ENCODE measurements at regions not wholly inside any gene's neighbourhood (a gene's known extent, or its start where the extent isn't known, plus 50 kb on each side); places are given as distances from the start of the nearest gene placed in this dataset.
"Not testable (repeated sequence)": the region's sequence is repeated elsewhere in the genome, so short reads cannot be mapped to it uniquely, and the experiment has no call there.

- peaks cover 4 to 9% (median 5%) of the 10 kb centered on the region in 5 donors for H3K9me3 Mint-ChIP-seq
- H3K9me3 ChIP-seq (ENCODE audit: low read length) = no peaks in the 10 kb centered on the region
- no peaks in the 10 kb centered on the region for H3K36me3 Mint-ChIP-seq
- POLR2A ChIA-PET = no interaction called here
- H3K36me3 ChIP-seq (ENCODE audit: insufficient read depth, low read length) = no peaks in the 10 kb centered on the region
- H3K4me1 Mint-ChIP-seq = no peaks in the 10 kb centered on the region
- H3K27ac ChIP-seq (ENCODE audit: low read depth, low read length) = no peak overlapping the region
- H3K27ac Mint-ChIP-seq = no peak overlapping the region
- H3K4me3 Mint-ChIP-seq = no peak overlapping the region
- peaks cover 0 to 6% of the 10 kb centered on the region in 2 donors for H3K27me3 Mint-ChIP-seq
- H3K4me1 ChIP-seq (ENCODE audit: insufficient read depth, low read length) = no peaks in the 10 kb centered on the region
- DNase-seq = no peak
- H3K27me3 ChIP-seq (ENCODE audit: insufficient read depth, low read length, poor library complexity, severe bottlenecking) = no peaks in the 10 kb centered on the region
- CTCF ChIA-PET = no interaction called here
- H3K4me3 ChIP-seq (ENCODE audit: low read length) = no peak overlapping the region
These were observed 127.7 kb downstream of the MYCN start for GRCh38 chr2:16067866-16068551.

- ChIA-PET CTCF (no interaction called here), POLR2A (no interaction called here)
- Mint-ChIP-seq H3K4me3 (no peak overlapping the region), H3K4me1 (no peaks in the 10 kb centered on the region), H3K9me3 (peaks cover 4 to 9% (median 6%) of the 10 kb centered on the region in 5 donors), H3K36me3 (no peaks in the 10 kb centered on the region), H3K27me3 (peaks cover 0 to 6% of the 10 kb centered on the region in 2 donors), H3K27ac (no peak overlapping the region)
- Histone ChIP-seq H3K36me3 (ENCODE audit: insufficient read depth, low read length) (no peaks in the 10 kb centered on the region), H3K9me3 (ENCODE audit: low read length) (no peaks in the 10 kb centered on the region), H3K4me3 (ENCODE audit: low read length) (no peak overlapping the region), H3K4me1 (ENCODE audit: insufficient read depth, low read length) (no peaks in the 10 kb centered on the region), H3K27ac (ENCODE audit: low read depth, low read length) (no peak overlapping the region), H3K27me3 (ENCODE audit: insufficient read depth, low read length, poor library complexity, severe bottlenecking) (no peaks in the 10 kb centered on the region)
- DNase-seq = no peak
These were observed 127.1 kb downstream of the MYCN start for GRCh38 chr2:16067444-16067843.

- Mint-ChIP-seq H3K36me3 (no peaks in the 10 kb centered on the region), H3K9me3 (peaks cover 4 to 11% (median 9%) of the 10 kb centered on the region in 5 donors), H3K4me3 (no peak overlapping the region), H3K4me1 (no peaks in the 10 kb centered on the region), H3K27me3 (peaks cover 0 to 6% of the 10 kb centered on the region in 2 donors), H3K27ac (no peak overlapping the region)
- H3K27ac ChIP-seq (ENCODE audit: low read depth, low read length) = no peak overlapping the region
- ChIA-PET CTCF (no interaction called here), POLR2A (no interaction called here)
- no peak overlapping the region for H3K4me3 ChIP-seq (ENCODE audit: low read length)
- H3K27me3 ChIP-seq (ENCODE audit: insufficient read depth, low read length, poor library complexity, severe bottlenecking) = no peaks in the 10 kb centered on the region
- DNase-seq = no peak
- H3K36me3 ChIP-seq (ENCODE audit: insufficient read depth, low read length) = no peaks in the 10 kb centered on the region
- no peaks in the 10 kb centered on the region for H3K4me1 ChIP-seq (ENCODE audit: insufficient read depth, low read length)
- no peaks in the 10 kb centered on the region for H3K9me3 ChIP-seq (ENCODE audit: low read length)
These were observed 126.7 kb downstream of the MYCN start for GRCh38 chr2:16067037-16067406.

- Histone ChIP-seq H3K4me1 (ENCODE audit: insufficient read depth, low read length) (no peaks in the 10 kb centered on the region), H3K27me3 (ENCODE audit: insufficient read depth, low read length, poor library complexity, severe bottlenecking) (no peaks in the 10 kb centered on the region), H3K36me3 (ENCODE audit: insufficient read depth, low read length) (no peaks in the 10 kb centered on the region), H3K27ac (ENCODE audit: low read depth, low read length) (no peak overlapping the region), H3K9me3 (ENCODE audit: low read length) (no peaks in the 10 kb centered on the region), H3K4me3 (ENCODE audit: low read length) (no peak overlapping the region)
- CTCF ChIA-PET = no interaction called here
- H3K9me3 Mint-ChIP-seq = peaks cover 4 to 11% (median 9%) of the 10 kb centered on the region in 5 donors
- no peaks in the 10 kb centered on the region for H3K36me3 Mint-ChIP-seq
- POLR2A ChIA-PET = no interaction called here
- no peaks in the 10 kb centered on the region for H3K4me1 Mint-ChIP-seq
- no peak overlapping the region for H3K27ac Mint-ChIP-seq
- H3K4me3 Mint-ChIP-seq = no peak overlapping the region
- H3K27me3 Mint-ChIP-seq = peaks cover 0 to 6% of the 10 kb centered on the region in 2 donors
- no peak for DNase-seq
These were observed 126.1 kb downstream of the MYCN start for GRCh38 chr2:16066261-16067036.

- H3K27me3 Mint-ChIP-seq; H3K36me3 ChIP-seq (ENCODE audit: insufficient read depth, low read length); H3K27ac ChIP-seq (ENCODE audit: low read depth, low read length); H3K36me3 Mint-ChIP-seq; H3K9me3 ChIP-seq (ENCODE audit: low read length); CTCF ChIA-PET; H3K27ac Mint-ChIP-seq; DNase-seq; H3K4me3 Mint-ChIP-seq; H3K4me1 Mint-ChIP-seq; H3K4me3 ChIP-seq (ENCODE audit: low read length); H3K4me1 ChIP-seq (ENCODE audit: insufficient read depth, low read length); H3K27me3 ChIP-seq (ENCODE audit: insufficient read depth, low read length, poor library complexity, severe bottlenecking); POLR2A ChIA-PET: not testable (repeated sequence)
- peaks cover 4 to 11% (median 9%) of the 10 kb centered on the region in 5 donors for H3K9me3 Mint-ChIP-seq
These were observed 125.1 kb downstream of the MYCN start for GRCh38 chr2:16065272-16066069.

- Histone ChIP-seq H3K4me3 (ENCODE audit: low read length) (no peak overlapping the region), H3K27ac (ENCODE audit: low read depth, low read length) (no peak overlapping the region), H3K27me3 (ENCODE audit: insufficient read depth, low read length, poor library complexity, severe bottlenecking) (no peaks in the 10 kb centered on the region), H3K36me3 (ENCODE audit: insufficient read depth, low read length) (no peaks in the 10 kb centered on the region), H3K9me3 (ENCODE audit: low read length) (no peaks in the 10 kb centered on the region), H3K4me1 (ENCODE audit: insufficient read depth, low read length) (no peaks in the 10 kb centered on the region)
- no peak for DNase-seq
- Mint-ChIP-seq H3K36me3 (no peaks in the 10 kb centered on the region), H3K27ac (no peak overlapping the region), H3K4me1 (no peaks in the 10 kb centered on the region), H3K27me3 (peaks cover 0 to 4% of the 10 kb centered on the region in 2 donors), H3K4me3 (no peak overlapping the region), H3K9me3 (peaks cover 4 to 11% (median 9%) of the 10 kb centered on the region in 5 donors)
- ChIA-PET CTCF (no interaction called here), POLR2A (no interaction called here)
These were observed 124.4 kb downstream of the MYCN start for GRCh38 chr2:16064745-16065144.

- ChIA-PET CTCF (no interaction called here), POLR2A (no interaction called here)
- no peaks in the 10 kb centered on the region for H3K9me3 ChIP-seq (ENCODE audit: low read length)
- H3K36me3 ChIP-seq (ENCODE audit: insufficient read depth, low read length) = no peaks in the 10 kb centered on the region
- Mint-ChIP-seq H3K27me3 (peaks cover 0 to 4% of the 10 kb centered on the region in 2 donors), H3K4me3 (no peak overlapping the region), H3K27ac (no peak overlapping the region), H3K9me3 (peaks cover 4 to 11% (median 9%) of the 10 kb centered on the region in 5 donors), H3K4me1 (no peaks in the 10 kb centered on the region), H3K36me3 (no peaks in the 10 kb centered on the region)
- no peak overlapping the region for H3K27ac ChIP-seq (ENCODE audit: low read depth, low read length)
- no peaks in the 10 kb centered on the region for H3K4me1 ChIP-seq (ENCODE audit: insufficient read depth, low read length)
- no peak for DNase-seq
- no peaks in the 10 kb centered on the region for H3K27me3 ChIP-seq (ENCODE audit: insufficient read depth, low read length, poor library complexity, severe bottlenecking)
- no peak overlapping the region for H3K4me3 ChIP-seq (ENCODE audit: low read length)
These were observed 123.7 kb downstream of the MYCN start for GRCh38 chr2:16063955-16064633.
